Stimulated activated CD4-positive, alpha-beta T cell treated with anti-CD3 and anti-CD28 coated beads, Interleukin-4, amount 100 ng/mL, for 1 hour (primary cell): ENCODE measurements at regions not wholly inside any gene's neighbourhood (a gene's known extent, or its start where the extent isn't known, plus 50 kb on each side); places are given as distances from the start of the nearest gene placed in this dataset.

Experiments used
- DNase-seq: peaks from one replicate; pipeline ENCODE4 v3.0.0-alpha.2; 2020

GRCh38 chr1:4563586-4563985, 90.8 kb upstream of the AJAP1 start:
- no peak for DNase-seq

- no peak for DNase-seq
Measured at GRCh38 chr1:4564051-4564450, 90.4 kb upstream of the AJAP1 start.

- DNase-seq, result no peak
Measured at GRCh38 chr1:4565166-4565565, 89.2 kb upstream of the AJAP1 start.

GRCh38 chr1:4565801-4566449, 88.5 kb upstream of the AJAP1 start:
- no peak for DNase-seq

- DNase-seq, result no peak
Measured at GRCh38 chr1:4571263-4571662, 83.1 kb upstream of the AJAP1 start.

GRCh38 chr1:4573526-4573925, 80.9 kb upstream of the AJAP1 start:
- DNase-seq, result no peak

GRCh38 chr1:4581807-4582206, 72.6 kb upstream of the AJAP1 start:
- DNase-seq, result no peak

- DNase-seq, result no peak
Measured at GRCh38 chr1:4584449-4584848, 70.0 kb upstream of the AJAP1 start.

- DNase-seq, result peak; percentile 54
Measured at GRCh38 chr1:4585216-4585615, 69.2 kb upstream of the AJAP1 start.

- DNase-seq, result no peak
Measured at GRCh38 chr1:4585705-4586104, 68.7 kb upstream of the AJAP1 start.

- no peak for DNase-seq
Measured at GRCh38 chr1:4586611-4587160, 67.7 kb upstream of the AJAP1 start.

GRCh38 chr1:4587721-4588120, 66.7 kb upstream of the AJAP1 start:
- DNase-seq, result no peak

GRCh38 chr1:4590756-4591155, 63.7 kb upstream of the AJAP1 start:
- no peak for DNase-seq

GRCh38 chr1:4591926-4592325, 62.5 kb upstream of the AJAP1 start:
- no peak for DNase-seq

- no peak for DNase-seq
Measured at GRCh38 chr1:4593106-4593505, 61.3 kb upstream of the AJAP1 start.

- no peak for DNase-seq
Measured at GRCh38 chr1:4594286-4594991, 60.0 kb upstream of the AJAP1 start.

- DNase-seq, result no peak
Measured at GRCh38 chr1:4595341-4596225, 58.8 kb upstream of the AJAP1 start.

GRCh38 chr1:4596486-4596885, 57.9 kb upstream of the AJAP1 start:
- DNase-seq, result no peak

- no peak for DNase-seq
Measured at GRCh38 chr1:4597020-4597419, 57.4 kb upstream of the AJAP1 start.

- DNase-seq, result no peak
Measured at GRCh38 chr1:4598561-4598960, 55.8 kb upstream of the AJAP1 start.

- DNase-seq, result no peak
Measured at GRCh38 chr1:4599521-4599920, 54.9 kb upstream of the AJAP1 start.

- no peak for DNase-seq
Measured at GRCh38 chr1:4599951-4600481, 54.4 kb upstream of the AJAP1 start.
